H1 (cell line): ENCODE measurements at regions not wholly inside any gene's neighbourhood (a gene's known extent, or its start where the extent isn't known, plus 50 kb on each side); places are given as distances from the start of the nearest gene placed in this dataset.

Experiments used
- CTCF ChIA-PET: fragments of 300-600 bp; sonication (Branson Sonifier 250); formaldehyde crosslinking; loops from one replicate; lab custom pipeline; 2021; ENCODE audit not compliant: partially characterized antibody; lab: Charles Lee
- POLR2A ChIA-PET: fragments of 300-600 bp; sonication (Branson Sonifier 250); formaldehyde crosslinking; loops from one replicate; lab custom pipeline; 2021; ENCODE audit warnings: inconsistent platforms; ENCODE audit not compliant: partially characterized antibody; lab: Charles Lee
- DNase-seq, 2 experiments: peaks; one replicate each; pipeline versions ENCODE4 v3.0.0 to v3.0.0-alpha.2; 2010 to 2022; ENCODE audit warnings: low spot score in 2 of 2, low read depth in 1 of 2, mixed read lengths in 1 of 2
- FAIRE-seq: peaks from 2 replicates; lab custom pipeline; 2011; peaks lifted over from hg19 to GRCh38; lab: Jason Lieb, UNC
- H2AFZ ChIP-seq: 2 replicates; pipeline ENCODE4 v1.8.1; 2012; ENCODE audit warnings: low read length, inconsistent platforms
- H2AK5ac ChIP-seq: 2 replicates; pipeline ENCODE4 v1.6.1; 2013; ENCODE audit warnings: low read depth, low read length
- H2BK120ac ChIP-seq: replicated peaks from 2 replicates; pipeline ENCODE3; 2013; ENCODE audit warnings: low read depth, low read length, inconsistent platforms
- H2BK12ac ChIP-seq: 2 replicates; pipeline ENCODE4 v1.6.1; 2013; ENCODE audit warnings: low read depth, low read length
- H2BK15ac ChIP-seq: 2 replicates; pipeline ENCODE4 v1.6.1; 2013; ENCODE audit warnings: low read length
- H2BK20ac ChIP-seq: 2 replicates; pipeline ENCODE4 v1.6.1; 2013; ENCODE audit warnings: low read length
- H2BK5ac ChIP-seq: 2 replicates; pipeline ENCODE4 v1.6.1; 2013; ENCODE audit warnings: low read depth, low read length
- H3K14ac ChIP-seq: 2 replicates; pipeline ENCODE4 v1.6.1; 2013; ENCODE audit warnings: inconsistent platforms; ENCODE audit not compliant: insufficient read length
- H3K18ac ChIP-seq: 2 replicates; pipeline ENCODE4 v1.6.1; 2013; ENCODE audit warnings: low read length; ENCODE audit errors: extremely low read depth
- H3K23ac ChIP-seq: 2 replicates; pipeline ENCODE4 v1.6.1; 2013; ENCODE audit warnings: inconsistent platforms; ENCODE audit not compliant: insufficient read length
- H3K23me2 ChIP-seq: 2 replicates; pipeline ENCODE4 v1.6.1; 2013; ENCODE audit warnings: low read depth, low read length
- H3K27ac ChIP-seq: 2 replicates; pipeline ENCODE4 v1.6.1; 2011; ENCODE audit warnings: low read depth, low read length, inconsistent platforms
- H3K27me3 ChIP-seq, 4 experiments: replicated peaks in 1 of 4; 1 replicate in 1 of 4; 2 replicates in 3 of 4; pipeline versions ENCODE4 v1.6.1 to v1.8.1; 2011 to 2013; ENCODE audit warnings: low read length in 3 of 4, mild to moderate bottlenecking in 3 of 4, inconsistent platforms in 2 of 4, mixed read lengths in 2 of 4, moderate library complexity in 1 of 4; ENCODE audit not compliant: control insufficient read depth in 3 of 4, insufficient read depth in 3 of 4; ENCODE audit errors: extremely low read depth in 1 of 4
- H3K36me3 ChIP-seq, 4 experiments: 2 replicates each; pipeline versions ENCODE4 v1.6.1 to v1.8.1; 2011 to 2013; ENCODE audit warnings: mild to moderate bottlenecking in 4 of 4, low read length in 3 of 4, moderate library complexity in 2 of 4, control low read depth in 1 of 4, inconsistent platforms in 1 of 4; ENCODE audit not compliant: insufficient read depth in 4 of 4, control insufficient read depth in 2 of 4
- H3K4ac ChIP-seq: replicated peaks from 2 replicates; pipeline ENCODE3; 2013; ENCODE audit warnings: low read length, low read depth, mixed read lengths, inconsistent platforms; ENCODE audit not compliant: insufficient read length
- H3K4me1 ChIP-seq, 4 experiments: replicated peaks in 1 of 4; 1 replicate in 1 of 4; 2 replicates in 3 of 4; pipeline versions ENCODE4 v1.6.1 to v1.8.1; 2011 to 2013; ENCODE audit warnings: low read length in 3 of 4, inconsistent platforms in 2 of 4, mixed read lengths in 1 of 4; ENCODE audit not compliant: insufficient read depth in 4 of 4, control insufficient read depth in 3 of 4
- H3K4me2 ChIP-seq, 2 experiments: 2 replicates each; pipeline versions ENCODE4 v1.6.1 to v1.8.1; 2011 to 2013; ENCODE audit warnings: low read depth in 2 of 2, low read length in 2 of 2, control low read depth in 1 of 2, inconsistent platforms in 1 of 2, mild to moderate bottlenecking in 1 of 2; ENCODE audit not compliant: insufficient read depth in 1 of 2
- H3K4me3 ChIP-seq, 4 experiments: fragments of 200-600, 300-600 bp in 1 of 4; sonication (generic), shearing (Covaris generic), sonication (Bioruptor Twin) in 1 of 4; 2 replicates each; pipeline versions ENCODE4 v1.5.1 to v1.8.1; 2011 to 2016; ENCODE audit warnings: low read length in 4 of 4, low read depth in 3 of 4, control low read depth in 2 of 4, inconsistent platforms in 2 of 4, mild to moderate bottlenecking in 2 of 4, mixed read lengths in 1 of 4, moderate library complexity in 1 of 4; ENCODE audit not compliant: insufficient read depth in 2 of 4; ENCODE audit errors: extremely low read depth in 1 of 4
- H3K56ac ChIP-seq: replicated peaks from 2 replicates; pipeline ENCODE3; 2013; ENCODE audit warnings: low read depth, mild to moderate bottlenecking, mixed read lengths, low read length, inconsistent platforms; ENCODE audit not compliant: insufficient read length
- H3K79me1 ChIP-seq: 2 replicates; pipeline ENCODE4 v1.6.1; 2013; ENCODE audit warnings: low read depth, low read length, control low read depth
- H3K79me2 ChIP-seq, 2 experiments: 2 replicates each; pipeline versions ENCODE4 v1.6.1 to v1.8.1; 2012 to 2013; ENCODE audit warnings: low read length in 2 of 2, mild to moderate bottlenecking in 2 of 2, inconsistent platforms in 1 of 2; ENCODE audit not compliant: insufficient read depth in 2 of 2, control insufficient read depth in 1 of 2
- H3K9ac ChIP-seq, 4 experiments: replicated peaks in 1 of 4; 1 replicate in 1 of 4; 2 replicates in 3 of 4; pipeline versions ENCODE4 v1.6.1 to v1.8.1; 2011 to 2013; ENCODE audit warnings: low read depth in 3 of 4, low read length in 3 of 4, control low read depth in 2 of 4, mild to moderate bottlenecking in 2 of 4, moderate library complexity in 2 of 4, inconsistent platforms in 1 of 4; ENCODE audit errors: extremely low read depth in 1 of 4
- H3K9me3 ChIP-seq, 2 experiments: 2 replicates each; pipeline versions ENCODE4 v1.6.1 to v1.8.1; 2012 to 2013; ENCODE audit warnings: mild to moderate bottlenecking in 2 of 2, moderate library complexity in 2 of 2, control low read depth in 1 of 2, inconsistent platforms in 1 of 2, low read depth in 1 of 2, low read length in 1 of 2, mixed read lengths in 1 of 2; ENCODE audit not compliant: insufficient read depth in 2 of 2
- H4K20me1 ChIP-seq, 2 experiments: replicated peaks in 1 of 2; 2 replicates each; pipeline versions ENCODE3 to v1.8.1; 2011 to 2013; ENCODE audit warnings: inconsistent platforms in 2 of 2, low read length in 2 of 2, mild to moderate bottlenecking in 1 of 2; ENCODE audit not compliant: insufficient read depth in 2 of 2, control insufficient read depth in 1 of 2
- H4K5ac ChIP-seq: 2 replicates; pipeline ENCODE4 v1.6.1; 2013; ENCODE audit warnings: low read length, low read depth, mixed read lengths, inconsistent platforms; ENCODE audit not compliant: insufficient read length
- H4K8ac ChIP-seq: 2 replicates; pipeline ENCODE4 v1.8.0; 2013; ENCODE audit warnings: mild to moderate bottlenecking, moderate library complexity, low read length, inconsistent platforms; ENCODE audit not compliant: insufficient read depth; ENCODE audit errors: extremely low read depth
- H4K91ac ChIP-seq: replicated peaks from 2 replicates; pipeline ENCODE3; 2013; ENCODE audit warnings: low read length, mixed read lengths, inconsistent platforms; ENCODE audit not compliant: insufficient read length
- ATF2 ChIP-seq: IDR thresholded peaks from 2 replicates; pipeline ENCODE4 v1.6.1; 2012; ENCODE audit warnings: low read length, inconsistent platforms
- ATF3 ChIP-seq: IDR thresholded peaks from 2 replicates; pipeline ENCODE4 v1.6.1; 2011; ENCODE audit warnings: low read depth, mild to moderate bottlenecking, low read length; ENCODE audit not compliant: insufficient read depth
- EP300 ChIP-seq, 2 experiments: IDR thresholded peaks; 1 replicate in 1 of 2; 2 replicates in 1 of 2; pipeline ENCODE4 v1.6.1; 2011 to 2012; ENCODE audit warnings: low read depth in 2 of 2, low read length in 2 of 2, mild to moderate bottlenecking in 2 of 2, borderline replicate concordance in 1 of 2, inconsistent platforms in 1 of 2, moderate library complexity in 1 of 2
- FOSL1 ChIP-seq: IDR thresholded peaks from 2 replicates; pipeline ENCODE4 v1.6.1; 2011; ENCODE audit warnings: mild to moderate bottlenecking, low read depth, low read length, moderate library complexity; ENCODE audit not compliant: insufficient read depth
- JUN ChIP-seq: IDR thresholded peaks from 2 replicates; pipeline ENCODE4 v1.6.1; 2011; ENCODE audit warnings: low read depth, mild to moderate bottlenecking, improper control_type of control experiment, low read length
- KDM1A ChIP-seq: fragments of 200-600, 300-600 bp; sonication (generic); IDR thresholded peaks from 2 replicates; pipeline ENCODE4 v1.7.1; 2016; ENCODE audit warnings: mild to moderate bottlenecking, low read length, borderline replicate concordance
- MAFK ChIP-seq: IDR thresholded peaks from 2 replicates; pipeline ENCODE4 v1.6.1; 2012; ENCODE audit warnings: low read depth, mild to moderate bottlenecking, improper control_type of control experiment, low read length
- NANOG ChIP-seq: IDR thresholded peaks from 2 replicates; pipeline ENCODE4 v1.6.1; 2011; ENCODE audit warnings: low read length, low read depth, mild to moderate bottlenecking, inconsistent platforms; ENCODE audit not compliant: insufficient read depth, poor library complexity, severe bottlenecking
- NRF1 ChIP-seq: IDR thresholded peaks from 2 replicates; pipeline ENCODE4 v1.6.1; 2011; ENCODE audit warnings: mild to moderate bottlenecking, low read depth, low read length, improper control_type of control experiment
- SIX5 ChIP-seq: IDR thresholded peaks from 2 replicates; pipeline ENCODE4 v1.6.1; 2011; ENCODE audit warnings: mild to moderate bottlenecking, low read depth, low read length
- SP4 ChIP-seq: IDR thresholded peaks from 2 replicates; pipeline ENCODE4 v1.6.1; 2012; ENCODE audit warnings: low read length, inconsistent platforms
- SUZ12 ChIP-seq: fragments of 200-600 bp; sonication (generic); IDR thresholded peaks from 2 replicates; pipeline ENCODE4 v1.6.1; 2012; ENCODE audit warnings: mild to moderate bottlenecking, inconsistent platforms, low read length, moderate library complexity, mixed read lengths
- TAF1 ChIP-seq: IDR thresholded peaks from 2 replicates; pipeline ENCODE4 v1.6.1; 2011; ENCODE audit warnings: mild to moderate bottlenecking, low read depth, low read length
- TEAD4 ChIP-seq: IDR thresholded peaks from 2 replicates; pipeline ENCODE4 v1.6.1; 2012; ENCODE audit warnings: low read depth, low read length, inconsistent platforms, mixed read lengths

GRCh38 chr1:192896376-192896775 lies 87.5 kb downstream of the RGS2 start:
- Histone ChIP-seq H2AFZ (no peak overlapping the region), H2BK5ac (no peak overlapping the region), H3K23me2 (no peaks in the 10 kb centered on the region), H2BK12ac (no peak overlapping the region), H2BK20ac (no peak overlapping the region), H2BK15ac (no peak overlapping the region), H2AK5ac (no peak overlapping the region), H3K4me1 (no peaks in the 10 kb centered on the region; a peak in 1 of 7 replicates), H2BK120ac (no peak overlapping the region), H3K14ac (no peak overlapping the region), H4K91ac (no peak overlapping the region), H3K36me3 (no peaks in the 10 kb centered on the region), H3K9ac (no peak overlapping the region), H4K8ac (no peak overlapping the region), H3K4me3 (no peak overlapping the region), H3K9me3 (no peaks in the 10 kb centered on the region), H3K18ac (no peak overlapping the region), H3K79me2 (no peaks in the 10 kb centered on the region), H4K5ac (no peak overlapping the region), H3K27ac (no peak overlapping the region), H3K79me1 (no peaks in the 10 kb centered on the region), H3K4ac (no peak overlapping the region), H3K4me2 (no peak overlapping the region), H3K27me3 (no peaks in the 10 kb centered on the region; a peak in 1 of 7 replicates), H3K23ac (no peak overlapping the region), H4K20me1 (no peaks in the 10 kb centered on the region), H3K56ac (no peak overlapping the region)
- DNase-seq, result no peak
- CTCF ChIA-PET, result no interaction called here
- POLR2A ChIA-PET, result no interaction called here
- no peak for FAIRE-seq
- no peak for TF ChIP-seq SUZ12
- no peak for TF ChIP-seq SIX5
- TF ChIP-seq ATF2, result no peak
- no peak for TF ChIP-seq NANOG
- no peak for TF ChIP-seq KDM1A
- TF ChIP-seq TAF1, result no peak
- no peak for TF ChIP-seq MAFK
- no peak for TF ChIP-seq EP300 (IDR thresholded peaks at IDR 0.05; ENCODE audit: borderline replicate concordance in 1 of 2, low read depth in 2 of 2, low read length in 2 of 2)
- no peak for TF ChIP-seq ATF3
- TF ChIP-seq NRF1, result no peak
- TF ChIP-seq FOSL1, result no peak
- TF ChIP-seq TEAD4, result no peak
- TF ChIP-seq JUN, result no peak
- TF ChIP-seq SP4, result no peak
